Left ventricle myocardium inferior (tissue), 1 donor: ENCODE measurements at regions not wholly inside any gene's neighbourhood (a gene's known extent, or its start where the extent isn't known, plus 50 kb on each side); places are given as distances from the start of the nearest gene placed in this dataset.

Source experiments
- DNase-seq: peaks from one replicate; pipeline ENCODE4 v3.0.0-alpha.2; 2020
- H3K27ac ChIP-seq: fragments of 200-600 bp; replicated peaks from 2 replicates; pipeline ENCODE4 v1.8.0; 2021
- H3K27me3 ChIP-seq: fragments of 200-600 bp; 2 replicates; pipeline ENCODE4 v1.8.0; 2021; ENCODE audit warnings: low read depth
- H3K36me3 ChIP-seq: fragments of 200-600 bp; 2 replicates; pipeline ENCODE4 v1.8.0; 2021
- H3K4me1 ChIP-seq: fragments of 200-600 bp; 2 replicates; pipeline ENCODE4 v1.8.0; 2021
- H3K4me3 ChIP-seq: fragments of 200-600 bp; 2 replicates; pipeline ENCODE4 v1.8.0; 2021; ENCODE audit warnings: mild to moderate bottlenecking, moderate library complexity
- H3K9me3 ChIP-seq: fragments of 200-600 bp; replicated peaks from 2 replicates; pipeline ENCODE4 v1.8.0; 2021
- intact Hi-C: fragments of 100-400 bp; cut with micrococcal nuclease; formaldehyde crosslinking; loops from one replicate; pipeline ENCODE4 v1.11.0; 2022
- TF ChIP-seq, protein P1 (sequence below): fragments of 200-600 bp; IDR thresholded peaks from 2 replicates; pipeline ENCODE4 v1.8.0; 2021; ENCODE audit warnings: antibody characterized with exemption, mild to moderate bottlenecking, borderline replicate concordance
- donor health status: DM: no; HTN: yes; CAD: no; lungs with severe emphysema.

DNA sequence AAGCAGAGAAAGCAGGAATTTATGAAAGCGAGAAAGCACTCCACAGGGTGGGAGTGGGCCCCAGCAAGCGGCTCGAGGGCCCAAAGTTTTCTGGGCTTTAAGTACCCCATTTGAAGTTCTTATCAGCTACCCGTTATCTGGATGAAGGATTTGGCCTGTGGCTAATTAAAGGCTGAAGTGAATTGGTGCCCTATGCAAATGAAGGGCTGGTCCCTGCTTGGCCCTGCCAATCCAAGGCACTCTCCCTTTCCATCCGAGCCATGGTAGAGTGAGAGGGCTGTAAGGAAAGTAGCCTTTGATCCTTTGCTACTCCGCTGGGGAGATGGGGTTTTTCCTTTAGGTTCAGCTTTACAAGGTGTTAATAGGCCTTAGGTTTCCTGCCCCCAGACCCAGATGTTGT is 469.3 kb upstream of the CFAP20DC start:
- H3K4me1 ChIP-seq = no peaks in the 10 kb centered on the region
- intact Hi-C loops = no loop called here
- H3K27me3 ChIP-seq = no peaks in the 10 kb centered on the region
- DNase-seq = no peak
- no peak overlapping the region for H3K4me3 ChIP-seq
- TF ChIP-seq, protein P1, sequence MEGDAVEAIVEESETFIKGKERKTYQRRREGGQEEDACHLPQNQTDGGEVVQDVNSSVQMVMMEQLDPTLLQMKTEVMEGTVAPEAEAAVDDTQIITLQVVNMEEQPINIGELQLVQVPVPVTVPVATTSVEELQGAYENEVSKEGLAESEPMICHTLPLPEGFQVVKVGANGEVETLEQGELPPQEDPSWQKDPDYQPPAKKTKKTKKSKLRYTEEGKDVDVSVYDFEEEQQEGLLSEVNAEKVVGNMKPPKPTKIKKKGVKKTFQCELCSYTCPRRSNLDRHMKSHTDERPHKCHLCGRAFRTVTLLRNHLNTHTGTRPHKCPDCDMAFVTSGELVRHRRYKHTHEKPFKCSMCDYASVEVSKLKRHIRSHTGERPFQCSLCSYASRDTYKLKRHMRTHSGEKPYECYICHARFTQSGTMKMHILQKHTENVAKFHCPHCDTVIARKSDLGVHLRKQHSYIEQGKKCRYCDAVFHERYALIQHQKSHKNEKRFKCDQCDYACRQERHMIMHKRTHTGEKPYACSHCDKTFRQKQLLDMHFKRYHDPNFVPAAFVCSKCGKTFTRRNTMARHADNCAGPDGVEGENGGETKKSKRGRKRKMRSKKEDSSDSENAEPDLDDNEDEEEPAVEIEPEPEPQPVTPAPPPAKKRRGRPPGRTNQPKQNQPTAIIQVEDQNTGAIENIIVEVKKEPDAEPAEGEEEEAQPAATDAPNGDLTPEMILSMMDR = no peak
- H3K27ac ChIP-seq = no peak overlapping the region
- no peaks in the 10 kb centered on the region for H3K9me3 ChIP-seq
- no peaks in the 10 kb centered on the region for H3K36me3 ChIP-seq

DNA sequence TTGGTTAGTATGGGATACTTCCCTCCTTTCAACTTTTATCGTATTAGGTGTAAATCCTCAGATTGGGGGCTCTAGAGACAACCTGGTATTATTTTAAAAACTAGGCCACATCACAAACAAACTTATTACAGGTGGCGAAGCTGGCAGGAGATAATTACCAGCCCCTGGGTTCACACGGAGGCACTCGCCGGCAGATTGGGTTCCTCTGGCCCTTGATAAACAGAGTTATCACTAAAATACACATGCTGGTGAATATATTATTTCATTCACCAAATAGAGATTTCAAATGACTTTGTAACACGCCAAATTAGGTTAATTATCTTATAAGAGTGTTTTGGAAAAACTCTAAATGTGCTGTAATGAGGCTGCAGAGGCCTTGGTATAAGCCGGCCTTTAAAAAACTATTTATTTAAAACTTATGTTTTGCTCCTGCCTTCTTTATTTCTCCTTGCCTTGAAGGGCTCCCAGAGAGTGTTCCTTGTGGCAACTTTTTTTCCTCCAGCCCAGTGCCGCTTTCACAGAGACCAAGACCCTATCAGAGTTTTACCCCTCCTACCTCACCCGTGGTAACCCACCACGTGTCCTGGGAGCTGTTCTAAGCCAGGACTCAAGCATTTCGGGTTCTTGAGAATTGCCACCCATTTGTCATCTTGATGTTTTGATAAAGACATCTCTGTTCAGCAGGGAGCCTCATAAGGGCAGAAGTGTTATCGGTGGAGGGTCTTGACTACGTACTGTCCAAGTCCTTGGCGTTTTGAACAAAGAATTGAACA is 468.6 kb upstream of the CFAP20DC start:
- Histone ChIP-seq H3K36me3 (no peaks in the 10 kb centered on the region), H3K27me3 (no peaks in the 10 kb centered on the region), H3K9me3 (no peaks in the 10 kb centered on the region), H3K4me1 (no peaks in the 10 kb centered on the region), H3K27ac (no peak overlapping the region), H3K4me3 (no peak overlapping the region)
- no peak for DNase-seq
- TF ChIP-seq, protein P1 = no peak
- intact Hi-C loops = no loop called here

DNA sequence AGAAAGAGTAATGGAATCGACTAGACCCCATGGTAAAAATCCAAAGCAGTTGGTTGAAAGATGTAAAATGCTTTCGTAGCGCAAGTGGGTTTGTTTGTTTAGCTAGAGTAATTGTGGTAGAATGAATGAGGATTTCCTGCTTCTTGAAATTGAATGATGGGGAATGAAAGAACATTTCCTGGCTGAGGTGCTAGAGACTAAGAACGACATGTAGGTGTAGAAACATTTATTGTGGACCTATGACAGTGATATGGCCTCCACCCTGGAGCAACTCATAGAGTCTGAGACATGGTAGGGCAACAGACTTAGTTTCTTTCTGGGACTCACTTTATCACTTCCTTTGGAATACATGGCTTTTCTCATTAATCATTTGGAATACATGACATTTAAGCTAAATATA is 467.6 kb upstream of the CFAP20DC start:
- Histone ChIP-seq H3K4me3 (no peak overlapping the region), H3K36me3 (no peaks in the 10 kb centered on the region), H3K4me1 (no peaks in the 10 kb centered on the region), H3K9me3 (no peaks in the 10 kb centered on the region), H3K27ac (no peak overlapping the region), H3K27me3 (no peaks in the 10 kb centered on the region)
- TF ChIP-seq, protein P1 = no peak
- intact Hi-C loops = no loop called here
- DNase-seq = no peak

DNA sequence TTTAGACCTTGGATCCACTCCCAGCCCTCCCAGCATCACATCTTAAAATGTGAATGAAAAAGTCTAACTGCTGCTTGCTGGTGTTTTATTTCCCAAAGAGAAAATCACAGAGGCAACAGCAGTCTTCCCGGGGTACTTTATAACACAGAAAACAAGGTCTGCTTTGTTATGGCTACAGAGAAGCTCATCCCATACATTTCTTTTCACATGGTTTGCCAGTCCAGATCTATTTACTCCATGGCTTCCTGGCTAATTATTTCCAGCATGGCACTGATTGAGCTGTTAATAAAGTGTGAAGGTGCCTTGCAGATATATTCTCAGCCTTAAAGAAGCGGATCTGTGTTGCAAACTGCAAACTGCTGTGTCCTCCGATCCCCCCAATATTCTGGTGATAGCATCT is 466.1 kb upstream of the CFAP20DC start:
- TF ChIP-seq, protein P1 = no peak
- H3K4me3 ChIP-seq = no peak overlapping the region
- no peaks in the 10 kb centered on the region for H3K4me1 ChIP-seq
- no peaks in the 10 kb centered on the region for H3K9me3 ChIP-seq
- no peak overlapping the region for H3K27ac ChIP-seq
- intact Hi-C loops = no loop called here
- no peak for DNase-seq
- no peaks in the 10 kb centered on the region for H3K36me3 ChIP-seq
- no peaks in the 10 kb centered on the region for H3K27me3 ChIP-seq

DNA sequence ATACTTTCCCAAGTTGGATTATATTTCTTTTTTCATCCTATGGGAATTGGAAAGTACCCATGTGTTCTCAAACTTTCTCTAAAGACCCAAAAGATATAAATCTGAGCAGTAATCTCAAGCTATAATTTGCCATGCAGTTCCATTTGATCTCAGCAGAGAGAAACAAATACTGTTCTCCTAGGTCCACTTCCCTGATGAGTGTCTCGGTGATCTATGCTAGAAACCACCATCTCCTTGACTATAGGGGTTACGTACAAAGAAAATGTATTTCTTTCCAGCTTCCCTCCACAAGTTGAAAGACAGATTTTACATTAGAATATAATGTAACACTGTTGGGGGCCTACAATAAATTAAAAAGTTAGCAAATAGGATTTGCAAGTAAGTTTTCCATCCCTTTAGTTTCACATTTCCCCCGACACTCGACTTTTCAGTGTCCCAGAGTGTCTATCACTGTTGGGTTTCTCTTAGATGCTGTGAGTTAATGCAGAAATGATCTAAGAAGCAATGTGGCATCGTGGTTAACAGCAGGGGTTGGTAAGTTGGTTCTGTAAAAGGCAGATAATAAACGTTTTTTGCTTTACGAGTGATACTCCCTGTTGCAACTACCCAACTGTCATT is 465.1 kb upstream of the CFAP20DC start:
- intact Hi-C loops = no loop called here
- no peaks in the 10 kb centered on the region for H3K36me3 ChIP-seq
- H3K4me1 ChIP-seq = no peaks in the 10 kb centered on the region
- TF ChIP-seq, protein P1 = no peak
- no peak for DNase-seq
- no peaks in the 10 kb centered on the region for H3K27me3 ChIP-seq
- H3K27ac ChIP-seq = no peak overlapping the region
- H3K4me3 ChIP-seq = no peak overlapping the region
- H3K9me3 ChIP-seq = no peaks in the 10 kb centered on the region
